Ishikawa (cell line): ENCODE measurements at regions not wholly inside any gene's neighbourhood (a gene's known extent, or its start where the extent isn't known, plus 50 kb on each side); places are given as distances from the start of the nearest gene placed in this dataset.

ENCODE experiments used
- CEBPB ChIP-seq: IDR thresholded peaks from 2 replicates; pipeline ENCODE4 v1.6.1; 2012
- CREB1 ChIP-seq: IDR thresholded peaks from 2 replicates; pipeline ENCODE4 v1.6.1; 2012; ENCODE audit warnings: low read depth
- EGR1 ChIP-seq: IDR thresholded peaks from 2 replicates; pipeline ENCODE4 v1.6.1; 2012
- EP300 ChIP-seq: IDR thresholded peaks from 2 replicates; pipeline ENCODE4 v1.6.1; 2012; ENCODE audit warnings: borderline replicate concordance
- FOXM1 ChIP-seq: IDR thresholded peaks from 2 replicates; pipeline ENCODE4 v1.6.1; 2012; ENCODE audit warnings: low read depth, borderline replicate concordance
- NFIC ChIP-seq: IDR thresholded peaks from 2 replicates; pipeline ENCODE4 v1.6.1; 2012
- RAD21 ChIP-seq: IDR thresholded peaks from 2 replicates; pipeline ENCODE4 v1.6.1; 2012; ENCODE audit warnings: low read depth
- TAF1 ChIP-seq: IDR thresholded peaks from 2 replicates; pipeline ENCODE4 v1.6.1; 2012; ENCODE audit warnings: low read depth, mild to moderate bottlenecking
- TCF12 ChIP-seq: IDR thresholded peaks from 2 replicates; pipeline ENCODE4 v1.6.1; 2012; ENCODE audit warnings: low read depth
- TEAD4 ChIP-seq: IDR thresholded peaks from 2 replicates; pipeline ENCODE4 v1.6.1; 2012
- USF1 ChIP-seq: IDR thresholded peaks from 2 replicates; pipeline ENCODE4 v1.6.1; 2012
- YY1 ChIP-seq: IDR thresholded peaks from 2 replicates; pipeline ENCODE4 v1.6.1; 2012; ENCODE audit warnings: low read depth
- ZBTB7A ChIP-seq: IDR thresholded peaks from 2 replicates; pipeline ENCODE4 v1.6.1; 2012; ENCODE audit warnings: low read depth
- TF ChIP-seq, protein P1 (sequence below): IDR thresholded peaks from 2 replicates; pipeline ENCODE4 v1.6.1; 2012; ENCODE audit warnings: low read depth, mild to moderate bottlenecking
- TF ChIP-seq, protein P2 (sequence below): IDR thresholded peaks from 2 replicates; pipeline ENCODE4 v1.6.1; 2012

DNA sequence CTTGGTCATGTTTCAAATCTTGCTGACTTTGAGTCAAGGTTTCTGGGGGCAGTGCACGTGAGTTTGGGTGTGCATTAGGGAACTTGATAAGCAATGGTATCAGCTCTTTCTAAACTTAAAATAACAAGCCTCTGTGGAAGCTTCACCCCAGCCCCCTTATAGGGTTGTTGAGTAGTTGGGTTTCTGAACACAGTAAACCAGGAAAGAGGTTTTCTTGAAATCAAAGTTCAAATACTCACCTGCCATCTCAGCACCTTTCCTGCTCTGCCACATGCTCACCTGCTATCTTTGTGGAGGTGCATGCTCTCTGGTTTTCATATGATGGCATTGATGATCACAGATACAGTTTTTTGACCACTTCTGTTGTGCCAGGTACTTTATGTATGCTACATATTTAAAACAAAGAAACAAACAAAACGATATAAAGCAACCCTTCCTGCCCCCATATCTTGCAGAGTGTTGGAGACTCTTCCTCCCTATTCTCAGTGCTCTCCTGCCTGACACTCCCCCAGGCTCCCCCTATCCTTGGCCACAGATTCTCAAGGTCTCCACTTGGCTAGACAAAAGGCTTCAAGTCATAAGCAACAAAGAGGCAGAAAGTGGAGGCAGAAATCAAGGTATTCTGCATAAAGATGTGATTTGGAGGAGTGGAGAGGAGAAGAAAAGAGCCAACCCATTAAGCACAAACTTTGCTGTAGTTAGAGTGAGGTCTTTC is 360.6 kb downstream of the CYRIA start:
- TF ChIP-seq CREB1 (no peak), ZBTB7A (no peak), TEAD4 (no peak), RAD21 (no peak), YY1 (no peak)

DNA sequence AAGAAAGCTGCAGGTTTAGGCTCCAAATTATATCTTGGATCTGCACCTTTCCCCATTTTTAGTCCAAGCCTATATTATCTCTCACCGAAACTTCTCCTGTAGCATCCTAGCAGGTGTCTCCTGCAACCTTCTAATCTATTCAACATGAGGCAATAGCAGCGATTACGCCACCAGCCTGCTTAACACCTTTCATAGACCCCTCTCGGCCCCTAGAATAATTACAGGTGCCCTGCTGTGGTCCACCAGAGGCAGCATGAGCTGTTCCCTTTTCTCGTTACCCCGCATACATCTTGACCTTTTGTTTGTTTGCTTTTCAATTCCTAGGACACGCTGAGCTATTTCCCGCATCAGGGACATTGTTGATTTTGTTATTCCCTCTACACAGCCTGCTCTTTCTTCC is 361.9 kb downstream of the CYRIA start:
- TF ChIP-seq YY1 (no peak), EP300 (no peak), ZBTB7A (no peak), FOXM1 (no peak), TCF12 (no peak), EGR1 (no peak), CREB1 (no peak), TEAD4 (no peak), NFIC (no peak), CEBPB (no peak), TAF1 (no peak), RAD21 (no peak)
- TF ChIP-seq, protein P1, sequence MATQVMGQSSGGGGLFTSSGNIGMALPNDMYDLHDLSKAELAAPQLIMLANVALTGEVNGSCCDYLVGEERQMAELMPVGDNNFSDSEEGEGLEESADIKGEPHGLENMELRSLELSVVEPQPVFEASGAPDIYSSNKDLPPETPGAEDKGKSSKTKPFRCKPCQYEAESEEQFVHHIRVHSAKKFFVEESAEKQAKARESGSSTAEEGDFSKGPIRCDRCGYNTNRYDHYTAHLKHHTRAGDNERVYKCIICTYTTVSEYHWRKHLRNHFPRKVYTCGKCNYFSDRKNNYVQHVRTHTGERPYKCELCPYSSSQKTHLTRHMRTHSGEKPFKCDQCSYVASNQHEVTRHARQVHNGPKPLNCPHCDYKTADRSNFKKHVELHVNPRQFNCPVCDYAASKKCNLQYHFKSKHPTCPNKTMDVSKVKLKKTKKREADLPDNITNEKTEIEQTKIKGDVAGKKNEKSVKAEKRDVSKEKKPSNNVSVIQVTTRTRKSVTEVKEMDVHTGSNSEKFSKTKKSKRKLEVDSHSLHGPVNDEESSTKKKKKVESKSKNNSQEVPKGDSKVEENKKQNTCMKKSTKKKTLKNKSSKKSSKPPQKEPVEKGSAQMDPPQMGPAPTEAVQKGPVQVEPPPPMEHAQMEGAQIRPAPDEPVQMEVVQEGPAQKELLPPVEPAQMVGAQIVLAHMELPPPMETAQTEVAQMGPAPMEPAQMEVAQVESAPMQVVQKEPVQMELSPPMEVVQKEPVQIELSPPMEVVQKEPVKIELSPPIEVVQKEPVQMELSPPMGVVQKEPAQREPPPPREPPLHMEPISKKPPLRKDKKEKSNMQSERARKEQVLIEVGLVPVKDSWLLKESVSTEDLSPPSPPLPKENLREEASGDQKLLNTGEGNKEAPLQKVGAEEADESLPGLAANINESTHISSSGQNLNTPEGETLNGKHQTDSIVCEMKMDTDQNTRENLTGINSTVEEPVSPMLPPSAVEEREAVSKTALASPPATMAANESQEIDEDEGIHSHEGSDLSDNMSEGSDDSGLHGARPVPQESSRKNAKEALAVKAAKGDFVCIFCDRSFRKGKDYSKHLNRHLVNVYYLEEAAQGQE, result no peak

- TF ChIP-seq TEAD4 (no peak), CREB1 (no peak), EGR1 (no peak), NFIC (no peak), USF1 (no peak)
- TF ChIP-seq, protein P1, result no peak
Observed at GRCh38 chr2:16303273-16303577, 362.4 kb downstream of the CYRIA start.

GRCh38 chr2:16302431-16303272 is 362.3 kb downstream of the MYCN start:
- no peak for TF ChIP-seq NFIC

GRCh38 chr2:16301961-16302360 is 361.6 kb downstream of the MYCN start:
- TF ChIP-seq YY1 (no peak), EP300 (no peak)

DNA sequence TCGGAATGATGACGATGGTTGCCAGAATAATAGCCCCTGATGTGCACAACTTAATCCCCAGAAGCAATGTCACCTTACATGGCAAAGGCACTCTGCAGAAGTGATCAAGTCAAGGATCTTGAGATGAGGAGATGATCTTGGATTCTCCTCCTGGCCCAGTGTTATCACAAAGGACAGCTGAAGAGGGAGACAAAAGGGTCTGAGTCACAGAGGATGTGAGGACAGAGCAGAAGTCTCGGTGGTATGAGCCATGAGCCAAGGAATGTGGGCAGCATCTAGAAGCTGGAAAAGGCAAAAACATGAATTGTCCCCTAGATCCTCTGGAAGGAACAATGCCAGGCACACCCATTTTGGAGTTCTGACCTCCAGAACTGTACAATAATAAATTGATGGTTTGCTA is 358.5 kb downstream of the MYCN start:
- TF ChIP-seq CREB1 (no peak), USF1 (no peak), TEAD4 (no peak), FOXM1 (no peak), YY1 (no peak), EP300 (no peak), TAF1 (no peak), ZBTB7A (no peak), TCF12 (no peak), RAD21 (no peak), NFIC (no peak), EGR1 (no peak), CEBPB (no peak)
- TF ChIP-seq, protein P1, result no peak
- TF ChIP-seq, protein P2, sequence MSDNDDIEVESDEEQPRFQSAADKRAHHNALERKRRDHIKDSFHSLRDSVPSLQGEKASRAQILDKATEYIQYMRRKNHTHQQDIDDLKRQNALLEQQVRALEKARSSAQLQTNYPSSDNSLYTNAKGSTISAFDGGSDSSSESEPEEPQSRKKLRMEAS, result no peak
